Chondrocyte (in vitro differentiated cells): ENCODE measurements at regions not wholly inside any gene's neighbourhood (a gene's known extent, or its start where the extent isn't known, plus 50 kb on each side); places are given as distances from the start of the nearest gene placed in this dataset.

Experiments
- DNase-seq: peaks from one replicate; pipeline ENCODE4 v3.0.0; 2021; ENCODE audit warnings: mixed read lengths, low spot score
- H3K27ac Mint-ChIP-seq: one replicate; pipeline ENCODE4 v1.8.0; 2021; ENCODE audit warnings: mild to moderate bottlenecking, moderate library complexity, mixed read lengths; ENCODE audit not compliant: unreplicated experiment
- H3K27me3 Mint-ChIP-seq: 2 replicates; pipeline ENCODE4 v1.8.0; 2021; ENCODE audit warnings: low read depth, mixed read lengths
- H3K36me3 Mint-ChIP-seq: 2 replicates; pipeline ENCODE4 v1.8.0; 2021; ENCODE audit warnings: low read depth, mixed read lengths
- H3K4me1 Mint-ChIP-seq: 2 replicates; pipeline ENCODE4 v1.8.0; 2021; ENCODE audit warnings: low read depth, mild to moderate bottlenecking, mixed read lengths
- H3K4me3 Mint-ChIP-seq: one replicate; pipeline ENCODE4 v1.8.0; 2021; ENCODE audit warnings: mild to moderate bottlenecking, moderate library complexity, mixed read lengths; ENCODE audit not compliant: unreplicated experiment
- H3K9me3 Mint-ChIP-seq: 2 replicates; pipeline ENCODE4 v1.8.0; 2021; ENCODE audit warnings: low read depth, mixed read lengths
- CTCF ChIP-seq: fragments of 200-600 bp; sonication (generic); IDR thresholded peaks from 2 replicates; pipeline ENCODE4 v1.5.0; 2021; ENCODE audit warnings: antibody characterized with exemption, mild to moderate bottlenecking, moderate library complexity

GRCh38 chr6:55963301-55963700, 87.9 kb upstream of the BMP5 start:
- H3K4me1 Mint-ChIP-seq: no peaks in the 10 kb centered on the region
- no peak for DNase-seq

DNA sequence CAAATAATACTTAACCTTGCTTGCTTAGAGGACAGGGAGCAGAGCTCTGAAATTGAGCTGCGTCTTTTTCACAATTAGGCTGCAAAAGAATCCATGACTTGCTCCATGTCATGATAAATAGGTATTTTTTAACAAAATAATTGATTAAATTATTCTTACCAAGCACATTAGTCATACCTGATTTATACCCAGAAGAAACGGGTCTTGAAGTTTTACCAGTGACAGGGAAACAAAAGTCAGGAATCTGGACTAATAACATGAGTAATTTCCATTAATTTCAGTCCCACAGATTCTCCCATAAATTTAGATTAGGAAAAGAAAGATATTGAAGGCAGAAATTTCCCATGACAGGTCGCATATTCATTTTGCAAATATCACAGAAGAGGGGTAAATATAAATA, 85.0 kb upstream of the BMP5 start:
- no peaks in the 10 kb centered on the region for H3K9me3 Mint-ChIP-seq
- H3K27me3 Mint-ChIP-seq: peaks cover 5% of the 10 kb centered on the region

More at GRCh38 chr6:55963301-55963700, 87.9 kb upstream of the BMP5 start:
- Mint-ChIP-seq H3K27me3 (peaks cover 5% of the 10 kb centered on the region), H3K9me3 (no peaks in the 10 kb centered on the region), H3K4me3 (no peak overlapping the region), H3K27ac (no peak overlapping the region), H3K36me3 (no peaks in the 10 kb centered on the region)
- peak; percentile 54 for TF ChIP-seq CTCF

GRCh38 chr6:55958790-55959189, 83.4 kb upstream of the BMP5 start:
- TF ChIP-seq CTCF: no peak
- Mint-ChIP-seq H3K36me3 (no peaks in the 10 kb centered on the region), H3K9me3 (no peaks in the 10 kb centered on the region), H3K27ac (no peak overlapping the region), H3K4me1 (no peaks in the 10 kb centered on the region), H3K27me3 (peaks cover 4% of the 10 kb centered on the region), H3K4me3 (no peak overlapping the region)
- no peak for DNase-seq

More for the DNA sequence above, 85.0 kb upstream of the BMP5 start:
- Mint-ChIP-seq H3K36me3 (no peaks in the 10 kb centered on the region), H3K4me1 (no peaks in the 10 kb centered on the region), H3K4me3 (no peak overlapping the region), H3K27ac (no peak overlapping the region)
- no peak for TF ChIP-seq CTCF
- DNase-seq: no peak

GRCh38 chr6:55957961-55958422, 82.6 kb upstream of the BMP5 start:
- Mint-ChIP-seq H3K4me1 (no peaks in the 10 kb centered on the region), H3K27ac (no peak overlapping the region)

DNA sequence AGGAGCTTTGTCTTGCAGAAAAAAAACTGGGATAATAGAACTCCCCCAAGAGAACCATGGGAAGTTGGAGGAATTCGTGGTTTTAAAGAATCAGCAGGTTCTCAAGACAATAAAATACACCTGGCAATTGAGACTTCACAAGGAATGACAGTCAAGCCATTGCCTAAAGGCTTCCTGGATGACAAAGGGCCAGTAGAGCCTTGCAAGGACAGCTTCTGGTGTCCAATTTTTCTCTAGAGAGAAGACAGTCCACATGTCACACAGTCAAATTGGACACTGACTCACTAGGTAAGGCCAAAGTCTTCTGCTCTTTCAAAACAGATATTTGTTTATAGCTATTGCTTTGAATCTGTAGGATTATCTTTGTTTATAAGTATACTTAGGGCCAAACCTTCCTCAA, 80.3 kb upstream of the BMP5 start:
- H3K36me3 Mint-ChIP-seq: no peaks in the 10 kb centered on the region
- no peak overlapping the region for H3K27ac Mint-ChIP-seq
- no peaks in the 10 kb centered on the region for H3K4me1 Mint-ChIP-seq
- no peak for DNase-seq
- no peaks in the 10 kb centered on the region for H3K27me3 Mint-ChIP-seq
- no peak for TF ChIP-seq CTCF
- no peaks in the 10 kb centered on the region for H3K9me3 Mint-ChIP-seq
- no peak overlapping the region for H3K4me3 Mint-ChIP-seq

More at GRCh38 chr6:55957961-55958422, 82.6 kb upstream of the BMP5 start:
- TF ChIP-seq CTCF: no peak
- no peaks in the 10 kb centered on the region for H3K27me3 Mint-ChIP-seq
- DNase-seq: no peak
- no peaks in the 10 kb centered on the region for H3K9me3 Mint-ChIP-seq
- no peak overlapping the region for H3K4me3 Mint-ChIP-seq
- H3K36me3 Mint-ChIP-seq: no peaks in the 10 kb centered on the region
